ENCODE measurements at regions not wholly inside any gene's neighbourhood (a gene's known extent, or its start where the extent isn't known, plus 50 kb on each side); places are given as distances from the start of the nearest gene placed in this dataset.

DNA sequence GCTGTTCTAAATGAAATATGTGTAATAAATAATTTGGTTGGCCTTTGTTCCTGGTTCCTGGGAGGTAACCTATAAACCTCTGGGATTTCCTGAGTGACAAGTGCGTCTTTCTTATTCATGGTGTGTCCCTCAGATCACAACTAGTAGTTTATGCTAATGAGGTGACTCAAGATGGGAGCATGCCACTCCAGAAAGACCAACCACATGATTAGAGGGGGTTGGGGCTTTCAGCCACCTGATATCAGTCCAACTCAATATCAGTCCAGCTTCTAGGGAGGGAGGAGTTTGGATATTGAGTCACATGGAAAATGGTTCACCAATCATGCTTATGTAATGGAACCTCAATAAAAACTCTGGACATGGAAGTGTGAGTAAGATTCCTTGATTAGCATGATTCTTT is 96.6 kb downstream of the QPCT start:
- no peak for DNase-seq (ENCODE audit: low read depth in 1 of 2, low spot score in 2 of 2)
- Histone ChIP-seq H3K4me1 (replicated peaks in 1 of 4; ENCODE audit: control insufficient read depth in 3 of 4, insufficient read depth in 4 of 4, low read length in 3 of 4) (no peaks in the 10 kb centered on the region), H3K9ac (replicated peaks in 1 of 4; ENCODE audit: extremely low read depth in 1 of 4, low read depth in 3 of 4, low read length in 3 of 4) (no peak overlapping the region), H3K4me3 (ENCODE audit: extremely low read depth in 1 of 4, insufficient read depth in 2 of 4, low read depth in 3 of 4, low read length in 4 of 4) (no peak overlapping the region), H2BK5ac (ENCODE audit: low read depth, low read length) (no peak overlapping the region), H3K79me2 (ENCODE audit: control insufficient read depth in 1 of 2, insufficient read depth in 2 of 2, low read length in 2 of 2) (no peaks in the 10 kb centered on the region), H3K18ac (ENCODE audit: extremely low read depth, low read length) (no peak overlapping the region), H2AFZ (ENCODE audit: low read length) (no peak overlapping the region), H3K23ac (ENCODE audit: insufficient read length) (no peak overlapping the region), H4K20me1 (replicated peaks in 1 of 2; ENCODE audit: control insufficient read depth in 1 of 2, insufficient read depth in 2 of 2, low read length in 2 of 2) (no peaks in the 10 kb centered on the region), H2BK20ac (ENCODE audit: low read length) (no peak overlapping the region), H3K4me2 (ENCODE audit: insufficient read depth in 1 of 2, low read depth in 2 of 2, low read length in 2 of 2) (no peak overlapping the region), H2AK5ac (ENCODE audit: low read depth, low read length) (no peak overlapping the region), H3K27ac (ENCODE audit: low read depth, low read length) (no peak overlapping the region), H4K5ac (ENCODE audit: insufficient read length, low read depth, low read length) (no peak overlapping the region), H3K79me1 (ENCODE audit: low read depth, low read length) (no peaks in the 10 kb centered on the region), H4K8ac (ENCODE audit: extremely low read depth, insufficient read depth, low read length) (no peak overlapping the region), H3K9me3 (ENCODE audit: insufficient read depth in 2 of 2, low read depth in 1 of 2, low read length in 1 of 2) (peaks cover 4 to 7% of the 10 kb centered on the region in 2 experiments; a peak in 2 of 4 replicates), H3K4ac (replicated peaks; ENCODE audit: insufficient read length, low read depth, low read length) (no peak overlapping the region), H4K91ac (replicated peaks; ENCODE audit: insufficient read length, low read length) (no peak overlapping the region), H3K27me3 (replicated peaks in 1 of 4; ENCODE audit: control insufficient read depth in 3 of 4, extremely low read depth in 1 of 4, insufficient read depth in 3 of 4, low read length in 3 of 4) (no peaks in the 10 kb centered on the region), H2BK12ac (ENCODE audit: low read depth, low read length) (no peak overlapping the region), H2BK120ac (replicated peaks; ENCODE audit: low read depth, low read length) (no peak overlapping the region), H3K56ac (replicated peaks; ENCODE audit: insufficient read length, low read depth, low read length) (no peak overlapping the region), H2BK15ac (ENCODE audit: low read length) (no peak overlapping the region), H3K23me2 (ENCODE audit: low read depth, low read length) (no peaks in the 10 kb centered on the region), H3K36me3 (ENCODE audit: control insufficient read depth in 2 of 4, insufficient read depth in 4 of 4, low read length in 3 of 4) (no peaks in the 10 kb centered on the region), H3K14ac (ENCODE audit: insufficient read length) (no peak overlapping the region)
- ChIA-PET POLR2A (ENCODE audit: partially characterized antibody) (no interaction called here), CTCF (ENCODE audit: partially characterized antibody) (interaction anchor here (0.7 to 1.3 kb wide), 2 partner anchors 45 to 450 kb away, joined by 3 read pairs; no protein-coding TSS in a partner anchor)
- WGBS, 2 experiments (ENCODE audit: extremely low coverage in 1 of 2, insufficient coverage in 1 of 2, insufficient read length in 1 of 2, insufficient replicate concordance in 2 of 2, low coverage in 1 of 2, low lambda C conversion rate in 2 of 2, missing lambda C conversion rate in 1 of 2), result 86% methylated on average over 1 of the region's 1 CpG; no CpG with 5 or more reads in 1 of the 2 experiments
- FAIRE-seq, result no peak
- TF ChIP-seq BRCA1 (IDR thresholded peaks at IDR 0.05; ENCODE audit: low read depth, low read length) (no peak), BACH1 (IDR thresholded peaks at IDR 0.05; ENCODE audit: low read length) (no peak), EP300 (IDR thresholded peaks at IDR 0.05; ENCODE audit: borderline replicate concordance in 1 of 2, low read depth in 2 of 2, low read length in 2 of 2) (no peak)

Data from H1 (cell line).